ENCODE measurements at regions not wholly inside any gene's neighbourhood (a gene's known extent, or its start where the extent isn't known, plus 50 kb on each side); places are given as distances from the start of the nearest gene placed in this dataset.

GRCh38 chr3:182239316-182239715 is 527.6 kb downstream of the SOX2 start:
- Histone ChIP-seq H3K4me3 (ENCODE audit: low read depth in 1 of 3, low read length in 3 of 3) (no peak overlapping the region), H3K36me3 (ENCODE audit: control insufficient read depth in 4 of 4, insufficient read depth in 3 of 4, low read depth in 1 of 4, low read length in 3 of 4) (no peaks in the 10 kb centered on the region), H3K27ac (ENCODE audit: low read depth in 1 of 2, low read length in 2 of 2) (no peak overlapping the region), H3K27me3 (ENCODE audit: control insufficient read depth in 4 of 4, insufficient read depth in 4 of 4, low read length in 3 of 4) (peaks cover 0 to 6% (median 0%) of the 10 kb centered on the region in 4 donors), H3K4me1 (ENCODE audit: control insufficient read depth in 4 of 4, insufficient read depth in 4 of 4, low read length in 3 of 4) (peaks cover 2 to 8% (median 7%) of the 10 kb centered on the region in 4 donors), H3K9ac (ENCODE audit: low read depth in 1 of 2, low read length in 2 of 2) (no peak overlapping the region), H3K9me3 (ENCODE audit: control insufficient read depth in 4 of 4, low read length in 3 of 4) (no peaks in the 10 kb centered on the region)
- 94% methylated on average over 2 of the region's 2 CpGs for WGBS
- no peak for DNase-seq (ENCODE audit: low spot score)
- TF ChIP-seq FOXA1 (IDR thresholded peaks at IDR 0.05) (no peak), RAD21 (IDR thresholded peaks at IDR 0.05) (no peak), EGR1 (IDR thresholded peaks at IDR 0.05; ENCODE audit: low read depth in 2 of 2) (no peak), HNF4A (conservative IDR thresholded peaks at IDR 0.05) (no peak), NR2F2 (IDR thresholded peaks at IDR 0.05) (no peak), ZBTB33 (IDR thresholded peaks at IDR 0.05) (no peak), TAF1 (conservative IDR thresholded peaks at IDR 0.05) (no peak), HNF4G (IDR thresholded peaks at IDR 0.05) (no peak), SP1 (IDR thresholded peaks at IDR 0.05) (no peak), GABPA (IDR thresholded peaks at IDR 0.05 in 1 of 2, conservative IDR thresholded peaks at IDR 0.05 in 1 of 2) (no peak), FOXA2 (IDR thresholded peaks at IDR 0.05) (no peak), JUND (IDR thresholded peaks at IDR 0.05) (no peak), YY1 (IDR thresholded peaks at IDR 0.05) (no peak)
- TF ChIP-seq, protein P1, sequence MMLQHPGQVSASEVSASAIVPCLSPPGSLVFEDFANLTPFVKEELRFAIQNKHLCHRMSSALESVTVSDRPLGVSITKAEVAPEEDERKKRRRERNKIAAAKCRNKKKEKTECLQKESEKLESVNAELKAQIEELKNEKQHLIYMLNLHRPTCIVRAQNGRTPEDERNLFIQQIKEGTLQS (IDR thresholded peaks at IDR 0.05): no peak

- H3K27ac ChIP-seq (ENCODE audit: low read depth in 1 of 2, low read length in 2 of 2): no peak overlapping the region
- no peaks in the 10 kb centered on the region for H3K9me3 ChIP-seq (ENCODE audit: control insufficient read depth in 4 of 4, low read length in 3 of 4)
- no peak overlapping the region for H3K4me3 ChIP-seq (ENCODE audit: low read depth in 1 of 3, low read length in 3 of 3)
- WGBS: 48% methylated on average over 2 of the region's 2 CpGs
- H3K4me1 ChIP-seq (ENCODE audit: control insufficient read depth in 4 of 4, insufficient read depth in 4 of 4, low read length in 3 of 4): peaks cover 3 to 17% (median 13%) of the 10 kb centered on the region in 4 donors
- TF ChIP-seq, protein P2, sequence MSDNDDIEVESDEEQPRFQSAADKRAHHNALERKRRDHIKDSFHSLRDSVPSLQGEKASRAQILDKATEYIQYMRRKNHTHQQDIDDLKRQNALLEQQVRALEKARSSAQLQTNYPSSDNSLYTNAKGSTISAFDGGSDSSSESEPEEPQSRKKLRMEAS (IDR thresholded peaks at IDR 0.05): no peak
- TF ChIP-seq TAF1 (conservative IDR thresholded peaks at IDR 0.05): no peak
- TF ChIP-seq SP1 (IDR thresholded peaks at IDR 0.05): peak; percentile 17
- TF ChIP-seq, protein P1 (IDR thresholded peaks at IDR 0.05): no peak
- TF ChIP-seq RXRA (IDR thresholded peaks at IDR 0.05): peak; percentile 27 to 54
- TF ChIP-seq ZBTB33 (IDR thresholded peaks at IDR 0.05): no peak
- no peak for TF ChIP-seq FOXA2 (IDR thresholded peaks at IDR 0.05)
- peak; percentile 40 to 52 for TF ChIP-seq HNF4A (conservative IDR thresholded peaks at IDR 0.05)
- no peaks in the 10 kb centered on the region for H3K36me3 ChIP-seq (ENCODE audit: control insufficient read depth in 4 of 4, insufficient read depth in 3 of 4, low read depth in 1 of 4, low read length in 3 of 4)
- no peak overlapping the region for H3K9ac ChIP-seq (ENCODE audit: low read depth in 1 of 2, low read length in 2 of 2)
- peaks cover 0 to 4% (median 0%) of the 10 kb centered on the region in 4 donors for H3K27me3 ChIP-seq (ENCODE audit: control insufficient read depth in 4 of 4, insufficient read depth in 4 of 4, low read length in 3 of 4)
- no peak for DNase-seq (ENCODE audit: low spot score)
These were observed 528.7 kb downstream of the SOX2 start for GRCh38 chr3:182240474-182240873.
